ENCODE measurements at regions not wholly inside any gene's neighbourhood (a gene's known extent, or its start where the extent isn't known, plus 50 kb on each side); places are given as distances from the start of the nearest gene placed in this dataset.
"Not testable (repeated sequence)": the region's sequence is repeated elsewhere in the genome, so short reads cannot be mapped to it uniquely, and the experiment has no call there.

- no peak for DNase-seq (ENCODE audit: low spot score)
Observed at GRCh38 chr14:42508209-42508946, 901.7 kb downstream of the LRFN5 start.

- no peak for DNase-seq (ENCODE audit: low spot score)
Observed at GRCh38 chr14:42504433-42504832, 897.8 kb downstream of the LRFN5 start.

- DNase-seq (ENCODE audit: low spot score): no peak
Observed at GRCh38 chr14:42499137-42499536, 892.5 kb downstream of the LRFN5 start.

- DNase-seq (ENCODE audit: low spot score): no peak
Observed at GRCh38 chr14:42490536-42490935, 883.9 kb downstream of the LRFN5 start.

- no peak for DNase-seq (ENCODE audit: low spot score)
Observed at GRCh38 chr14:42488965-42489364, 882.3 kb downstream of the LRFN5 start.

GRCh38 chr14:42482345-42482971 lies 875.8 kb downstream of the LRFN5 start:
- not testable (repeated sequence) for DNase-seq (ENCODE audit: low spot score)

- not testable (repeated sequence) for DNase-seq (ENCODE audit: low spot score)
Observed at GRCh38 chr14:42481714-42482113, 875.0 kb downstream of the LRFN5 start.

GRCh38 chr14:42480255-42480654 lies 873.6 kb downstream of the LRFN5 start:
- no peak for DNase-seq (ENCODE audit: low spot score)

GRCh38 chr14:42475289-42475688 lies 868.6 kb downstream of the LRFN5 start:
- DNase-seq (ENCODE audit: low spot score): no peak

- DNase-seq (ENCODE audit: low spot score): no peak
Observed at GRCh38 chr14:42470427-42470719, 863.7 kb downstream of the LRFN5 start.

- DNase-seq (ENCODE audit: low spot score): no peak
Observed at GRCh38 chr14:42469637-42470426, 863.2 kb downstream of the LRFN5 start.

GRCh38 chr14:42460673-42461072 lies 854.0 kb downstream of the LRFN5 start:
- no peak for DNase-seq (ENCODE audit: low spot score)

- DNase-seq (ENCODE audit: low spot score): no peak
Observed at GRCh38 chr14:42459171-42459685, 852.6 kb downstream of the LRFN5 start.

- DNase-seq (ENCODE audit: low spot score): no peak
Observed at GRCh38 chr14:42441615-42442014, 834.9 kb downstream of the LRFN5 start.

- DNase-seq (ENCODE audit: low spot score): no peak
Observed at GRCh38 chr14:42437809-42438208, 831.1 kb downstream of the LRFN5 start.

GRCh38 chr14:42429401-42429800 lies 822.7 kb downstream of the LRFN5 start:
- no peak for DNase-seq (ENCODE audit: low spot score)

GRCh38 chr14:42428996-42429395 lies 822.3 kb downstream of the LRFN5 start:
- no peak for DNase-seq (ENCODE audit: low spot score)

- DNase-seq (ENCODE audit: low spot score): no peak
Observed at GRCh38 chr14:42424501-42424900, 817.8 kb downstream of the LRFN5 start.

GRCh38 chr14:42421377-42422078 lies 814.9 kb downstream of the LRFN5 start:
- DNase-seq (ENCODE audit: low spot score): no peak

- DNase-seq (ENCODE audit: low spot score): no peak
Observed at GRCh38 chr14:42420071-42420470, 813.4 kb downstream of the LRFN5 start.

- no peak for DNase-seq (ENCODE audit: low spot score)
Observed at GRCh38 chr14:42407153-42407552, 800.5 kb downstream of the LRFN5 start.

- no peak for DNase-seq (ENCODE audit: low spot score)
Observed at GRCh38 chr14:42391146-42391834, 784.6 kb downstream of the LRFN5 start.

Data from hepatic stellate cell (primary cell).